ENCODE measurements at regions not wholly inside any gene's neighbourhood (a gene's known extent, or its start where the extent isn't known, plus 50 kb on each side); places are given as distances from the start of the nearest gene placed in this dataset.
"Not testable (repeated sequence)": the region's sequence is repeated elsewhere in the genome, so short reads cannot be mapped to it uniquely, and the experiment has no call there.

DNA sequence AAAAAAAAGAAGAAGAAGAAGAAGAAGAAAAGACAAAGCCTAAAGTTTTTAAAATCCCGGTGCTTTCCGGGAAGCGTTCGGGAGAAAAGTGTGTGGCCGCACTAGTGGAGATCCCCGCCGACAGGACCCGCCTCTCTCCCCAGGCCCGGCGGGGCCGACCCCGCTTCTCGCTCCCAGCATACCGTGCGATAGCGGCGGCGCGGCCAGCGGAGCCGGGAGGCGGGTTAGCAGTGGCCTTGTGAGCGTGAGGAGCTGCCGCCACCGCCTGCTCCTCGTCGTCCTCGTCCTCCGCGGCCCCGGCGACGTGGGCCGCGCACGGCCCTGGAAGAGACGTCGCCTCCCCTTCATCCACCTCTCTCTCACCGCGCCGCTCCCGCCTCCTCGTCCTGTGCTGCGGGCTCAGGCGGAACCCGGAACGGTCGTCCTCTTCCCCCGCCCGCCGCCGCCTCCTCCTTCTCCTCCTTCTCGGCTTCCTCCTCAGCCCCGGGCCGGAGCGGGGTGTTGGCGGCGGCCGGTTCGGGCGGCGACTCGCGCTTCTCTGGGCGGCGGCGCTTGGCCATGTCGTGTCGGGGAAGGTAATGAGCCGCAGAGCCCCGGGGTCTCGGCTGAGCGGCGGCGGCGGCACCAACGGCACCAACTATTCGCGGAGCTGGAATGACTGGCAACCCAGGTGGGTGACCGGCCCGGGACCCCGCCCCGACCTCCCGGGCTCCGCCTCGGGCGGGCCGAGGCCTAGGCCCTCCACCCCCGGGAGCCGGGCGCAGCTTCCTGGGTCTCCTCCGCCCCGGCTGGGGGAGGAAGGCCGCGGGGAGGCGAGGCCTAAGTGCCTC lies 62.6 kb upstream of the CDR2 start:
- DNase-seq, result peak; percentile 82 to 84

DNA sequence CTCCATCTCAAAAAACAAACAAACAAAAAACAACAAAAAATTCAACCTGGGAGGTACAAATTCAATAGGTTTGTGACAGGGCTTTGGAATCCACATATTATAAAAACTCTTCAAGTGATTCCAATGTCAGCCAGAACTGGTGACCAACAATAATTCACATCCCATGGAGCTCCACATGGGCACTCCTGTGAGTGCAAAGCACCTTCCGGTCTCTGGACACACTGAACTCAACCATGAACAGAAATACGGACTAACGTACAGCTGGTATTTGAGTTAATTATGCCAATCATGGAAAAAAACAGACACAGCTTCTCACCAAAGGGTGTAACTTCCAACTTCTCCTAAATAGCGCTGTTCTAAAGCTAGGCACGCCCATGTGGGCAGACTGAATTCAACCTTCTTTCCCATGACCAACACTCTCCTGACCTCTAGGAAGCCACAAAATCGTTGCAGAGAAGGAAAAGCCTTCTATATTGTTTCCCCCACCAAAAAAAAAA lies 62.0 kb upstream of the CDR2 start:
- DNase-seq, result not testable (repeated sequence)

DNA sequence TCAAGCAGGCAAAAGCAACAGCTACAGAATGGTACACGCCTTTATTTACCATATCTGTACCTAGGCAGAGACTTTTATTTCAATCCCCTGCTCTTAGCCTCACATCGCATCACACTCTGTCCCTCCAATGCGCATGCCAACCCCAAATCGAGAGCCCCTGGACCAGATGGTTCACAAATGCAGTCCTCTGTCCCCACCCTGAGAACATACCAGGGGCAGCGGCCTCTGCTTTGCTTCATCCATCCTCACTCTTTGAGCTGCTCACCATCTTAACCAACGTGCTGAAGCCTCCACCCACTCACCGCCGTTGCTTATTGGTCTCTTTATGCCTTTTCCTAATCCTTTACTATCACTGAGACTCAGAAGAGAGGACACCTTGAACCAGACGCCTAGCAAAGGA lies 56.9 kb upstream of the CDR2 start:
- not testable (repeated sequence) for DNase-seq

DNA sequence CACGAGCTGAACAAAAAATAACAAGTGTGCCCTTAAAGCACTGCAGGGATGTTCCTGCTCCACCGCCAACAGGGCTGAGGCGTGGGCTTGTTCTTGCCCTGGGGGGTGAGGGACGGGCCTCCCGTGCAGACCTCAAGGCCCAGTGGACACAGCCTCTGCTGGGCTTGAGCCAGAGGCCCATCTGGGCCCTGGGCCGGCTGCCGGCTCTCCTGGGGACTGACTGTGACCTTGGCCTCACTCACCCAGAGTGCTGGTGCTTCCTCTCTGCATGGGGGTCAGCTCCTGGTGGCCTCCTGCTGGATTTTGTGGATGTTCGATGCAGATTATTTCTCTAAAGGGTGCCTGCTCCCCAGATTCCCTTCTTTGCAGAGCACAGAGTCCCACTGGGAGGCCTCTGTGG lies 54.2 kb upstream of the CDR2 start:
- DNase-seq, result no peak

- no peak for DNase-seq
Observed at GRCh38 chr16:22427556-22427955, 53.1 kb upstream of the CDR2 start.

DNA sequence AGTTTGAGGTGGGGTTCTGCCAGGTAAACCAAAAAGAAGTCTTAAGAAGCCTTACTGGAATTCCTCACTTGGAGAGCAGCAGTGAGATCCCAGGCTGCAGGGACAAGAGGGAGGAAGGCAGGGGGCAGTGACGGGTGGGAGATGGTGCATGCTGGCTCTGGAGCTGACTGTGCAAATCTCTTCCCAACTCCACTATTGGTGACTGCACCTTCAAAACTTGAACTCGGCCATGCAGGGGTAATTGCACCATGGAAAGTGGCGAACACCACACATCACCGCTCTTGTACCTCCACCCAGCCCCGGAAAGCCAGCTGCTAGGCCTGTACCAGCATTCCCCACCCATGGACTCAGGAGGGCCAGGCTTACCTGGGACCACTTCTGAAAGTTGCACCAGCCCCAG lies 51.4 kb upstream of the CDR2 start:
- DNase-seq, result no peak

- peak in 1 of 2 experiments; percentile 12 for DNase-seq
Observed at GRCh38 chr16:22425036-22425801, 50.8 kb upstream of the CDR2 start.

DNA sequence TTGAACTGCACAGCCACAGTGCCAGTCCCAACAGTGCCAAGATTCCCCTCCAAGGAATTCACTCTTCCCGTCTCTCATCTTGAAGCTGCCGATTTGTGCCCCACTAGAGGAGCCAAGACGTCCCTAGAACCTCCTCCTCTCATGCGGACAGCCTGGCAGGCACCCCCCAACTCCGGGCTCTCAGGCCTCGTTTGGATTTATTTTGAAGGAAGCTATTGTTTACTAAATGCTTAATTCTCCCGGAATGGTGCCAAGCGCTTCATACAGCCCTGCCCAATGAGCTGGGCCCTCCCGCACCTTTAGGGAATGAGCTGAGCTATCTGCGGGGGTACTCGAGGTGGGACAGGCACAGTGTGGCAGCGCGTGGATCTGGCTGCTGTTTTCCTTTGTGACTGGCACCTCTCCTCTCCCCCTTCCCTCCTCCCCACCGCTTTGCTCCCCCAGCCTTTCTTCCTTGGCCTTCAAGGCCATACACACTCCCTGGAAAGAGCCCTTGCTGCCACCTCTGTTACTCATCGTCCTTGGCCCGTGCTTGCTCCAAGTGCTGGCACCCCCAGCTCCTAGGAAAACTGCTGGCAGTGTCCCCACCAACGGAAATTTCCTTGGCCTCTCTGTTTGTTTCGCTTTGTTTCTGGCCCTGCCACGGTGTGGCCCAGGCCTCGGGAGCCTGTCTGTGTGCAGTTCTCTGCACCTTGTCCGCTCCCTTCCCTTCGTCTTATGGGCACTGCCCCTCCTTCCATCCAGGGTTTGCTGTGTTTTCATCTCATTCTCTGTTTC lies 49.9 kb upstream of the CDR2 start:
- DNase-seq, result no peak
